ENCODE measurements at regions not wholly inside any gene's neighbourhood (a gene's known extent, or its start where the extent isn't known, plus 50 kb on each side); places are given as distances from the start of the nearest gene placed in this dataset.

DNA sequence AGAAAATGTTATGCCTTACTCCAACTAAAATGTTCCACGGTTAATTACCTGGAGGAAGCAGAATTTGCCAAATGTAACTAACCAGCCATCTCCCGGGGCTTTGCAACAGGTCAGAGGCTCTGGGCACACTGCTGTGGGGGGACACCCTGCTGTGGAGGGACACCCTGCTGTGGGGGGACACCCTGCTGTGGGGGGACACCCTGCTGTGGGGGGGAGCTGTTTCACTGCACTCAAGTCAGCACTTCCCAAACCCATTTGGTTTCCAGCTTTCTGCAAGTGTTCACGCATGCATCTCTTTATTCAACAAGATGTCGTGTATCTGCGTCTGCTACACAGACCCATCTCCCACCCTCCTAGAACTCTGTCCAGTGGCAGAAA is 239.5 kb downstream of the C16orf95 start:
- DNase-seq: no peak

DNA sequence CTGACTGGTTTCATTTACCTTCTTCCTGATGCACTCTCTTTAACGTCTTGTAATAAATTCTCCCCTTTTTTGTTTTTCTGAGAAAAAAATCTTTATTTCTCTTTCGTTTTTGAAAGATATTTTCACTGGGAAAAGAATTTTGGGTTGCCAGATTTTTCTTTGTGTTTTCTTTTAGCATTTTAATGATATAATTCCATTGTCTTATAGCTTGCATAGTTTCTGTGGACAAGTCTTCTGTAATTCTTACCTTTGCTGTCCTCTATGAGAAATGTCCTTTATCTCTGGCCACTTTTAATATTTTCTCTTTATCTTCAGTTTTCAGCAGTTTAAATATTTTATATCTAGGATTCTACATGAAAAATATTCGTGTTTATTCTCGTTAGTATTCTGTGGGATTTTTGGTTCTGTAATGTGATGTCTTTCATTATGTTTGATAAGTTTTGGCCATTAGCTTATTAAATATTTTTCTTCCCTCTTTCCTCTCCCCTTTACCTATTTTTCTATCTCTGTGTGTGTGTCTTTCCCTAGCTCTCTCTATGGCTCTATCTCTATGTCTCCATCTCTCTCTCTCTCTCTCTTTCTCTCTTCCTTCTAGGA is 236.5 kb downstream of the C16orf95 start:
- no peak for DNase-seq

DNA sequence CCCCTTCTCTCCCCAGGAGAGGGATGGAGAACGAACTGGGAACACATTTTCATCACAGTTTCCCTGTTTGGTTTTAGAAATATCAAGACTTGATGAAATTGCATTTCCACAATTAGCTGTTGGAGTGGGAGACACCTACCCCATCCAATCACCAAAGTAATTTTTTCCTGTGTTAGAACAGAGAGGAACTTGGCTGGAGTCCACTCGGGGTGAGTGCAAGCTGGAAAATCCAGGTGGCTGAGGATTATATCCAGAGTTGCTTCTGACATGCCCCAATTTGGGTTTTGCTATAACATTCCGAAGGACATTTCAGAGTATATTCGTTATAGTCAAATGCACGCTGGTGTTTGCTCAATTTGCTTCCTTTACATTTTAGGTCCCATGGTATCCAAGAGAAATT is 231.8 kb downstream of the C16orf95 start:
- no peak for DNase-seq

- DNase-seq: no peak
Observed at GRCh38 chr16:87086156-87086555, 231.0 kb downstream of the C16orf95 start.

DNA sequence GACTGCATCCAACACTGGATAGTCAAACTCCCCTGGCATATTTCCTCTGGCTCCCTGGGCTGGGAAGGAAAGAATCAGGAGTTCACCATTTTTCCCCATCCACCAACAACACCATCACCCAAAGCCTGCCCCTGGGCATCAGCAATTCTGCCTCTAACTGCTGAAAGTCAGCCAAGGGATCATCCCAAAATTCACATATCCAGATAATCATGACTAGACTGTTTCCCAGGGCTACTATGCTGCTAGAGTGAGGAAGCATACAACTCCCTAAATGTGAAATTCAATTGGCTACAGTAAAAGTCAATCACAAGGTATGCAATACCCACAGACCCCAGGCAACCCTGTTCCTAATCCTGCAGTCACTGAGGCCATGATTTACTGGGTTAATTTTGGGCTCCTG is 230.6 kb downstream of the C16orf95 start:
- no peak for DNase-seq

- no peak for DNase-seq
Observed at GRCh38 chr16:87092958-87093357, 224.2 kb downstream of the C16orf95 start.

DNA sequence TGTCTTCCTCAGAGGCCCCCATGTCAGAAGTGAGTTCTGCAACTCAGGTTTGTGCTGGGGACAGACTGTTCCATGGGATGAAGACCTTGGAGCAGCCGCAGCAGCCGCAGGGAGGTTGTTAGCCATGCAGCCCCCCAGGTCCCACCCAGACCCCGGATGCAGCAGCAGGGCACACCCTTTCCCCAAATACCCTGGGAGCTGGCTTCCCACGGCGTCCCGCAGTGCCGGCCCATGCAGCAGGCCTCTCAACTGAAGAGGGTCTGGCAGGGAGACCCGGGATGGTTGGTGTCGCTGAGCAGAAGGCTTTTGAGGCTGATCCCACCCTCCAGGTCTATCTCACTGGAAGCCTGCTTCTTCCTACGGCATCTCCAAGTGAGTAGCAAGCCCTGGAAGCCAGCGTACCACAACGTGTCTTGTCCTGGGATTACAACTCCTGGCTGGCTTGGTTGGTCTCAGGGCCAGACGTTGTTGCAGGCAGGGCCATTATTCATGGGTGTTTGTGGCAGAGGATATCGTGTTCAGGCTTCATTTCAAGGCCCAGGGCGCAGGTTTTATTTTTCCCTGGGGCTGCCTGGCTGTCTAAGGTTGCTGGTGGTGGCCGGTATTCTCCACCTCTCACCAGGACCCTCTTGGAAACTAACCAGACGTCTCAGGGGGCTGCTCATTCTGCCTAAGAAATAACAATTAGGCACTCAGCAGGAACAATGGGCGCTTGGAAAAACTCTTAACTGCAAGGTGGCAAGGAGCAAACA is 223.2 kb downstream of the C16orf95 start:
- DNase-seq: no peak

DNA sequence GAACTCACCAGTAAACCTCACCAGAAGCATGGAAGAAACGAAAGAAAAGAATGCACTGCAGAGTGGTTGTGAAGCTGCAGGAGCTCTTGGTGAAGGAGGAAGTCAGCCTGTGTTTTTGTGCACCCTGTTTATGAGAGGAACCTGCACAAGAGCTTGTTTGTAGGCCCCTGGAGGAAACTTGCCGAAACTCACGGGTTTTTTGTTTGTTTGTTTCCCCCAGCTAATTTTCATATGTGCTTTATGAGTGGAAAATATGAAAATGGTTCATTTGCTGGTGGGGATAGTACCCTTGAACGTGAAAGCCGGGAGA is 222.7 kb downstream of the C16orf95 start:
- DNase-seq: no peak

- DNase-seq: no peak
Observed at GRCh38 chr16:87095271-87095670, 221.9 kb downstream of the C16orf95 start.

- no peak for DNase-seq
Observed at GRCh38 chr16:87096746-87097333, 220.4 kb downstream of the C16orf95 start.

DNA sequence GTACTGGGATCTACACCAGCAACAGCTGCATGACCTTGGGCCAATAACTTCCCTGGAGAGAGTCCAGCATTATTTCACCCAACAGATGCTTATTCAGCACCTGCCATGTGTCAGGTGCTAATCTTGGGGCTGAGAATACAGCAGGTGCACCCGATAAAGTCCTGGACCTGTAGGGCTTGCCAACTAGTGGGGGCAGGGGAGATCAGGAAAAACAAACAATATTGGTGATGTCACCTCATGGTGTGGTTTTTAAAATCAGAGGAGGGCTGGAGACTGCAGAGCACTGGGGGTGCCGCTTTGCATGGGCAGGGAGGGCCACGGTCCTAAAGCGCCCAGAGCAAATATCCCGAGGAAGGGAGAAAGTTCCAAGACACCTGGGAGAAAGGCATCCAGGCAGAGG is 218.8 kb downstream of the C16orf95 start:
- DNase-seq: no peak

DNA sequence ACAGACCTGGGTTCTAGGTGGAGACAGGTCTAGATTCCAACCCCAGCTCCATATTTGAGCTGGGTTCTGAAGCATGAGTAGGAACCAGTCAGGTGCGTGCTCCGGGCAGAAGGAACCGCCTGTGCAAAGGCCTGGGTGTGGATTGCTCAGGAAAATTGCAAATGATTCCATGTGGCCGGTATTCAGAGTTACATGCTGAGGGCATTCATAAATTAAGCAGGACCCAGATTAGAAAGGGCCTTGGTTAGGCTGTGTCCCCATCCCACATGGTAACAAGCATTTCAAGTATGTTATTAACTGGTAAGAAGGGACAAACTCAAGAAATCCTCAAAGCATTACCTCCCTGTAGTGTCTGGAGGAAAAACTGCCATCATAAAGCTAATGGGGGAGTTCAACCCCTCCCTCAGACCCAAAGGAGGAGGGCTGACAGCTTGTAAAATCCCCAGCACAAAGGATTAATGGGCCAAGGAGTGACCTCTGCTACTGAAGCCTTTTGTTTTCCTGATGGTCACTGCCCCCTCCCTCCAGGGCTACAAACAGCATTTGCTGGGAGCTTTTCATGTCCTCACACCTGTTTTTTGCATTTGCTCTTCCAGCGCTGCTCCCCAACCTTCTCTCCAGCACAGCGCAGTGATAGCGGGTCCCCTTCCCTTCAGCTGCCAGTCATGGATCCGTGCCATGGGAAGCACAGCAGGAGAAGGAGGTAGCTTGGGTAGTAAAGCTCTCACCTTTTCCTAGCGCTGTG is 218.0 kb downstream of the C16orf95 start:
- DNase-seq: no peak

DNA sequence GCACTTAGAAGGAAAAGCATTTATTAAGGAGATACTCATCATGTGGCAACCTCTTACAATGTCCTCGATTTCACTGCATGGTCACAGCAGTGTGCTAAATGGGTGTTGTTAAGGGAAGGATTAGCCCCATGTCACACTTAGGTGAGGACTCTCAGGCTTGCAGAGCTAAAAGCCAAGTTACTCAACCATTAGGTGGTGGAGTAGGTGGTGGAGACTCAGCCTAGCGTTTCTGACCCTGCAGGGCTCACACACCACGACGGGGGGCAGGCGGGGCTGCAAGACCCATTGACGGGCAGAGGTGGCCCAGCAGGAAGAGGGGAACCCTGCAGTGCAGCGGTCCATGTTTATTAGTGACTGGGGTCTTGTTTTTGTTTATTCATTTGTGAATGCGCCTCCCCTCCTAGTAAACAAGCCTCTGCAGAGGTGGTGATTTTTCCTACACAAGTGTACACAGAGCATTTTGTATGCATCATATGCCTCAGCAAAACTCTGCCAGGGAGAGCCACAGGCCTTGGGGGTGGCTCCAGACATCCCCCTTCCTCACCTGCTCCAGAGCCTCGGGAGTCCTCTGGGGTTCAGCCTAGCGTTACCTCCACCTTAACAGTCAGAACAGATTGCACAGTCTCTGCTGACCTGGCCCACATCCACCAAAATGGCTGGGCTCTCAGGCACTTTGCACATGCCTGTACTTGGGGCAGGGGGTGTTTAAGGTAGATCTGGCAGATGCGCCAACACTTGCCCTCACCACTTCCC is 216.7 kb downstream of the C16orf95 start:
- DNase-seq: no peak

GRCh38 chr16:87101903-87102302 is 215.3 kb downstream of the C16orf95 start:
- no peak for DNase-seq

DNA sequence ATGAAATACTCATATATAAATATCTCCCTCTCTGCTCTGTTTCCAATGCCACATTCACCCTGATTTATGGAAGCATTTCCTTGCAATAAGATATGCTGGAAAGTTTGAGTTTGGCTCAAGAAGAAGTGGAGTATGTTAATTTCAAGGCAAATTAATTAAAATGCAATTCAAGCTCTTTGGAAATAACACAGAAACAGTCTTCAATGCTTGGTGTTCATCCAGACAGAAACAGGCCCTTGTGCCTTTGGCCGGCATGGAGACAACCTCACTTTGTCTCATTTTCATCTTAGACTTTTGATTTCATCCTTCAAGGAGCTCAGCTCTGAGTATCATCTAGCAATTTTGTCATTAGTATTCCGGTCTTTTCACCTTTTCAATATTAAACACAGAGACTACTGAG is 210.0 kb downstream of the C16orf95 start:
- no peak for DNase-seq

GRCh38 chr16:87108278-87108677 is 208.9 kb downstream of the C16orf95 start:
- DNase-seq: no peak

DNA sequence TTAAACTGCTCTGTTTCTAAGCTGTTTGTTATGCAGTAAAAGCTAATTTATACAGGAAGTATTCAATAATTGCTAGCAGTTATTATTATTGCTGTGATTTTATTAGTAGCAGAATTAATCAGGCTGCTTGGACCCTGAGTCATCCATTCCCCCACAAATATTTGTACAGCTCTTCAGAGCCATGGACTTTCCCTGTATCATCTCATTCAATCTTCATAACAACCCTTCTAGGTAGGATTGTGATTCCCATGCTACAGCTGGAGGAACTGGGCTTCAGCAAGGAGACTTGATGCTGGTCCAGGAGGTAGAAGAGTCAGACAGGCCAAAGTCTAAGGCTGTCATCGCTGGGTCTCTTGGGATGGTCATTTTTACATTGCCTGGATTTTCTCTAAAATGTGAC is 208.3 kb downstream of the C16orf95 start:
- no peak for DNase-seq

DNA sequence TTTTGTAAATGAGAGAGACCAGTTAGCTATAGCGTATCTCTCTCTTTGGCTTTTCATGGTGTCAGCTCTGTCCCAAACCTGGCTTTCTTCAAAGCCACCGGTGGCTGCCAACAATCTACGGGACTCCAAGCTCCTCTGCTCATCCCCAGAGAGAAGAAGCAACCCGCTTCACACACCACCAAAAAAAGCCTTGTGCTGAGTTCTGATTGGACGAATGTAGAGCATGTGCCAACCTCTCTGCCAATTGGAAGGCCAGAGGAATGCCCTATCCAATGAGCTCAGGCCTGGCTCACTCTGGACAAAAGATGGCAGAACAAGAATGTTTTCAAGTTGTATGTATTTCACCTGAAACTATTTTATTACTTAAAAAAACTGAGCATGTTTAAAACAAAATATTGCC is 202.4 kb downstream of the C16orf95 start:
- no peak for DNase-seq

- DNase-seq: no peak
Observed at GRCh38 chr16:87115646-87116045, 201.5 kb downstream of the C16orf95 start.

- DNase-seq: no peak
Observed at GRCh38 chr16:87117936-87118335, 199.3 kb downstream of the C16orf95 start.

- DNase-seq: no peak
Observed at GRCh38 chr16:87119168-87119567, 198.0 kb downstream of the C16orf95 start.

GRCh38 chr16:87119748-87120147 is 197.4 kb downstream of the C16orf95 start:
- no peak for DNase-seq

DNA sequence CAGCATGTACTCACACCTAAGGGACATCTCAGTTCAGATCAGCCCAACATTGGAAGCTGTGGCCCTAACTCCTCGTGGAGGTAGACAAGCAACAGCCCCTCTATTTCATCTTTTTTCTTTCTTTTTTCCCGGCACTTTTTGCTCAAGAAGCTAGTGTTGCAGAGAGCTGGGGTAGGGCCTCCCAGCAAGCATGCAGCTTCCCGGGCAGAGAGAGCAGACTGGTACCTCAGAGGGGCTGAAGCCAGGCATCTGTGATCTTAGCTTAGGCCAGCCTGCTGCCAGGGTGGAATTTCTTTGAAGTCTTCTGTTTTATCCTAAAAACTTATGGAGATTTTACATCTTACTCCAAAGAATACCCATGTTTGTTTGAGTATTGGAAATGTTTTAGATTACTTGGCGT is 195.4 kb downstream of the C16orf95 start:
- DNase-seq: no peak
